HCT116 (cell line): ENCODE measurements at regions not wholly inside any gene's neighbourhood (a gene's known extent, or its start where the extent isn't known, plus 50 kb on each side); places are given as distances from the start of the nearest gene placed in this dataset.

Source experiments
- ATAC-seq: fragments of 200-7000 bp; cut with Tn5 transposase; 2 replicates; pipeline ENCODE4 v1.9.1; 2020; ENCODE audit warnings: mild to moderate bottlenecking, moderate library complexity
- BruUV-seq: library from RNA; stranded (reverse); fragments of 400-500 nt; replicated peaks from 2 replicates; lab custom pipeline; 2021; lab: Mats Ljungman, UMichigan
- CTCF ChIA-PET: fragments of 300-600 bp; sonication (Branson Sonifier 250); formaldehyde crosslinking; loops from one replicate; lab custom pipeline; 2021; ENCODE audit warnings: antibody characterized with exemption; lab: Charles Lee
- POLR2A ChIA-PET: fragments of 300-600, 350-600 bp; sonication (Branson Sonifier 250); formaldehyde crosslinking; loops from one replicate; lab custom pipeline; 2021; ENCODE audit warnings: antibody characterized with exemption; lab: Charles Lee
- RAD21 ChIA-PET, 2 experiments: fragments of 300-600 bp; sonication (Branson Sonifier 250); formaldehyde crosslinking; loops; one replicate each; lab custom pipeline; 2023; ENCODE audit warnings: low total read pairs in 2 of 2; ENCODE audit not compliant: uncharacterized antibody in 2 of 2, unreplicated experiment in 2 of 2, low non-redundant PET in 1 of 2; lab: Charles Lee
- DNase-seq: peaks from one replicate; pipeline ENCODE4 v3.0.0-alpha.2; 2010; ENCODE audit warnings: low read depth, low spot score
- H2AFZ ChIP-seq: fragments of 200-600 bp; shearing (Covaris generic), sonication (generic); 2 replicates; pipeline ENCODE4 v1.6.1; 2017; ENCODE audit warnings: low read depth, mixed run types, mixed read lengths, antibody characterized with exemption, low read length; ENCODE audit not compliant: poor library complexity, severe bottlenecking
- H3K27ac ChIP-seq: 2 replicates; pipeline ENCODE4 v1.5.1; 2012; ENCODE audit warnings: low read depth, low read length
- H3K27me3 ChIP-seq: fragments of 200-600 bp; sonication (generic); 2 replicates; pipeline ENCODE4 v1.6.1; 2016; ENCODE audit warnings: mixed run types, low read length, mixed read lengths; ENCODE audit not compliant: insufficient read depth
- H3K36me3 ChIP-seq, 2 experiments: fragments of 200-500 bp in 1 of 2; fragments of 200-600 bp in 1 of 2; sonication (Bioruptor generic) in 1 of 2; sonication (generic) in 1 of 2; 2 replicates each; pipeline versions ENCODE4 v1.5.1 to v1.6.1; 2014 to 2016; ENCODE audit warnings: low read length in 2 of 2, inconsistent platforms in 1 of 2, mixed read lengths in 1 of 2, mixed run types in 1 of 2; ENCODE audit not compliant: insufficient read depth in 2 of 2, control insufficient read depth in 1 of 2
- H3K4me1 ChIP-seq, 2 experiments: fragments of 200-600 bp in 1 of 2; sonication (generic) in 1 of 2; 2 replicates each; pipeline versions ENCODE4 v1.5.1 to v1.6.1; 2012 to 2017; ENCODE audit warnings: low read length in 2 of 2, inconsistent platforms in 1 of 2, mild to moderate bottlenecking in 1 of 2, mixed read lengths in 1 of 2, mixed run types in 1 of 2, moderate library complexity in 1 of 2; ENCODE audit not compliant: insufficient read depth in 2 of 2, control insufficient read depth in 1 of 2
- H3K4me2 ChIP-seq: fragments of 200-600 bp; sonication (generic); 2 replicates; pipeline ENCODE4 v1.6.1; 2017; ENCODE audit warnings: mixed run types, low read length, mixed read lengths
- H3K4me3 ChIP-seq, 2 experiments: fragments of 200-600 bp in 1 of 2; sonication (generic) in 1 of 2; replicated peaks in 1 of 2; 2 replicates each; pipeline ENCODE4 v1.5.1; 2011 to 2016; ENCODE audit warnings: low read length in 2 of 2, control low read depth in 1 of 2, low read depth in 1 of 2, mild to moderate bottlenecking in 1 of 2, mixed read lengths in 1 of 2, mixed run types in 1 of 2
- H3K79me2 ChIP-seq: fragments of 200-600 bp; sonication (generic); 2 replicates; pipeline ENCODE4 v1.6.1; 2017; ENCODE audit warnings: mild to moderate bottlenecking, mixed run types, low read length, moderate library complexity, mixed read lengths; ENCODE audit not compliant: insufficient read depth
- H3K9ac ChIP-seq: fragments of 200-600 bp; sonication (generic); 2 replicates; pipeline ENCODE4 v1.6.1; 2016; ENCODE audit warnings: low read length, mixed read lengths
- H3K9me2 ChIP-seq: fragments of 200-600 bp; sonication (generic), shearing (Covaris generic); 2 replicates; pipeline ENCODE4 v1.6.1; 2017; ENCODE audit warnings: mixed run types, mild to moderate bottlenecking, moderate library complexity; ENCODE audit not compliant: insufficient read depth
- H3K9me3 ChIP-seq, 2 experiments: fragments of 200-500 bp in 1 of 2; fragments of 200-600 bp in 1 of 2; sonication (Bioruptor generic) in 1 of 2; sonication (generic) in 1 of 2; 2 replicates each; pipeline ENCODE4 v1.6.1; 2014 to 2017; ENCODE audit warnings: low read length in 2 of 2, mixed read lengths in 2 of 2, inconsistent platforms in 1 of 2, low read depth in 1 of 2, mild to moderate bottlenecking in 1 of 2, mixed run types in 1 of 2, moderate library complexity in 1 of 2; ENCODE audit not compliant: control insufficient read depth in 1 of 2, insufficient read depth in 1 of 2
- H4K20me1 ChIP-seq: fragments of 200-600 bp; sonication (generic), shearing (Covaris generic); 2 replicates; pipeline ENCODE4 v1.6.1; 2017; ENCODE audit warnings: mixed run types, mild to moderate bottlenecking, moderate library complexity; ENCODE audit not compliant: insufficient read depth
- ATF3 ChIP-seq: IDR thresholded peaks from 2 replicates; pipeline ENCODE4 v1.6.1; 2012
- CEBPB ChIP-seq: IDR thresholded peaks from 2 replicates; pipeline ENCODE4 v1.6.1; 2012; ENCODE audit warnings: low read depth
- CTCF ChIP-seq, 3 experiments: fragments of 200-600 bp in 1 of 3; sonication (generic) in 1 of 3; IDR thresholded peaks in 2 of 3; conservative IDR thresholded peaks in 1 of 3; 2 replicates each; pipeline ENCODE4 v1.5.1; 2012 to 2017; ENCODE audit warnings: low read depth in 2 of 3, low read length in 2 of 3, antibody characterized with exemption in 1 of 3, borderline replicate concordance in 1 of 3, control low read depth in 1 of 3, mild to moderate bottlenecking in 1 of 3, mixed read lengths in 1 of 3, mixed run types in 1 of 3, moderate library complexity in 1 of 3; ENCODE audit not compliant: insufficient read depth in 1 of 3
- ELF1 ChIP-seq: IDR thresholded peaks from 2 replicates; pipeline ENCODE4 v1.6.1; 2012; ENCODE audit warnings: low read depth, borderline replicate concordance
- EZH2phosphoT487 ChIP-seq: fragments of 200-600 bp; IDR thresholded peaks from 2 replicates; pipeline ENCODE4 v1.6.1; 2018; ENCODE audit warnings: antibody characterized with exemption, borderline replicate concordance
- MAX ChIP-seq: IDR thresholded peaks from 2 replicates; pipeline ENCODE4 v1.6.1; 2012
- POLR2AphosphoS5 ChIP-seq: IDR thresholded peaks from 2 replicates; pipeline ENCODE4 v1.6.1; 2011; ENCODE audit warnings: mild to moderate bottlenecking, low read depth, low read length, moderate library complexity
- SP1 ChIP-seq: IDR thresholded peaks from 2 replicates; pipeline ENCODE4 v1.6.1; 2012; ENCODE audit warnings: low read depth
- SRF ChIP-seq: IDR thresholded peaks from 2 replicates; pipeline ENCODE4 v1.6.1; 2012; ENCODE audit warnings: low read depth
- TCF7L2 ChIP-seq: IDR thresholded peaks from 2 replicates; pipeline ENCODE4 v1.7.0; 2011; ENCODE audit warnings: borderline replicate concordance, inconsistent platforms; ENCODE audit not compliant: insufficient read depth, insufficient read length; ENCODE audit errors: extremely low read depth
- ZFX ChIP-seq: fragments of 450-650 bp; IDR thresholded peaks from 2 replicates; pipeline ENCODE4 v1.6.1; 2017
- ZNF274 ChIP-seq: fragments of 200-500 bp; sonication (Bioruptor generic); IDR thresholded peaks from 2 replicates; pipeline ENCODE4 v1.6.1; 2014; ENCODE audit warnings: mild to moderate bottlenecking, low read depth, low read length, inconsistent platforms
- intact Hi-C: fragments of 100-400 bp; cut with micrococcal nuclease; formaldehyde crosslinking; loops from 2 replicates; pipeline ENCODE4 v1.10.0; 2022
- TF ChIP-seq, protein P1 (sequence below): IDR thresholded peaks from 2 replicates; pipeline ENCODE4 v1.6.1; 2011; ENCODE audit warnings: mild to moderate bottlenecking, low read length, moderate library complexity; ENCODE audit not compliant: insufficient replicate concordance; ENCODE audit errors: extremely low read depth

DNA sequence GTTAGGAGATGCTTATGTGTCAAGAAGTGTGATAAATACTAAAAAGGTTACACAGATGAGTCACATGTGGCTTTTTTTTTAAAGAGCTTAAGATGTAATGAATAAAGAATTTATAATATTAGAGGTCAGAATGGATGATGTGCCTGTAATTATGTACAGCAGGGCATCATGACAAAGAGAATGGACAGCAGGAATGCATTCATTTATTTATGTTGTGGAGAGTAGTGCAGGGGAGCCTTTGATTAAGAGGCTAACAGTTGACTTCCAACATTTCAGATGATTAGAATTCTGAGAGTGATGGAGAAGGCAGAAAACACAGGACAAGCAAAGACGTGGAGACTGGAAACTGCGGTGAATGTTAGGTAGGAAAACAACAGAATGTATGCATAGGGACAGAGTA, 691.4 kb upstream of the POM121L12 start:
- ATAC-seq: no peak
- CTCF ChIA-PET: no interaction called here
- Histone ChIP-seq H3K9ac (no peak overlapping the region), H3K27ac (no peak overlapping the region), H4K20me1 (no peaks in the 10 kb centered on the region; the same call in 1 of the 2 replicates), H3K4me1 (no peaks in the 10 kb centered on the region), H2AFZ (no peak overlapping the region), H3K27me3 (no peaks in the 10 kb centered on the region), H3K4me2 (no peak overlapping the region), H3K9me3 (peaks cover 10 to 19% of the 10 kb centered on the region in 2 experiments; a peak in 2 of 4 replicates), H3K4me3 (no peak overlapping the region), H3K36me3 (no peaks in the 10 kb centered on the region), H3K79me2 (no peaks in the 10 kb centered on the region), H3K9me2 (no peaks in the 10 kb centered on the region)
- intact Hi-C loops: no loop called here
- BruUV-seq: no TSS peak
- no peak for DNase-seq
- TF ChIP-seq SRF: no peak
- TF ChIP-seq CTCF (IDR thresholded peaks at IDR 0.05 in 2 of 3, conservative IDR thresholded peaks at IDR 0.05 in 1 of 3; ENCODE audit: borderline replicate concordance in 1 of 3, insufficient read depth in 1 of 3, low read depth in 2 of 3, low read length in 2 of 3): no peak
- TF ChIP-seq, protein P1, sequence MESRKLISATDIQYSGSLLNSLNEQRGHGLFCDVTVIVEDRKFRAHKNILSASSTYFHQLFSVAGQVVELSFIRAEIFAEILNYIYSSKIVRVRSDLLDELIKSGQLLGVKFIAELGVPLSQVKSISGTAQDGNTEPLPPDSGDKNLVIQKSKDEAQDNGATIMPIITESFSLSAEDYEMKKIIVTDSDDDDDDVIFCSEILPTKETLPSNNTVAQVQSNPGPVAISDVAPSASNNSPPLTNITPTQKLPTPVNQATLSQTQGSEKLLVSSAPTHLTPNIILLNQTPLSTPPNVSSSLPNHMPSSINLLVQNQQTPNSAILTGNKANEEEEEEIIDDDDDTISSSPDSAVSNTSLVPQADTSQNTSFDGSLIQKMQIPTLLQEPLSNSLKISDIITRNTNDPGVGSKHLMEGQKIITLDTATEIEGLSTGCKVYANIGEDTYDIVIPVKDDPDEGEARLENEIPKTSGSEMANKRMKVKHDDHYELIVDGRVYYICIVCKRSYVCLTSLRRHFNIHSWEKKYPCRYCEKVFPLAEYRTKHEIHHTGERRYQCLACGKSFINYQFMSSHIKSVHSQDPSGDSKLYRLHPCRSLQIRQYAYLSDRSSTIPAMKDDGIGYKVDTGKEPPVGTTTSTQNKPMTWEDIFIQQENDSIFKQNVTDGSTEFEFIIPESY: no peak
- RAD21 ChIA-PET: no interaction called here
- POLR2A ChIA-PET: no interaction called here

DNA sequence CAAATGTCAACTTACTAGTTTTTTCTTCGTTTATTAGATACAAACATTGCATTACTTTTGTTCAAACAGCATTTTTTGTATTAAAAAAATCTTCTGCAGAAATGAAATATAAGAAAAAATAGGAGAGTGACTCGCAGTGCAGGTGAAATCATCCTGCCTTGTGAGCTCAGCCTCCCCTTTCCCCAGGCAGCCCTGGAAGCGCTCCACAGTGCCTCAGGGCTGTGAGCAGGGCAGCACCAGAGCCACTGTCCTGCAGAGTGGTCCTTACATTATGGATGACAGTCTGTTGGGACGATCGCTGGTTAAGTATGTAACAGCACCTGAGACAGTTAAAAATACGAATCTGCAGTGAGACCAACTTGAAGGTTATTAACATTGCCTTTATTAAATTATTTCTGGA, 695.4 kb upstream of the POM121L12 start:
- Histone ChIP-seq H4K20me1 (no peaks in the 10 kb centered on the region), H3K4me1 (no peaks in the 10 kb centered on the region), H3K4me2 (no peak overlapping the region), H3K79me2 (no peaks in the 10 kb centered on the region), H2AFZ (no peak overlapping the region), H3K27ac (no peak overlapping the region), H3K9me3 (peaks cover 6 to 13% of the 10 kb centered on the region in 2 experiments; a peak in 2 of 4 replicates), H3K9ac (no peak overlapping the region), H3K36me3 (no peaks in the 10 kb centered on the region), H3K4me3 (no peak overlapping the region), H3K27me3 (no peaks in the 10 kb centered on the region), H3K9me2 (no peaks in the 10 kb centered on the region)
- ATAC-seq: no peak
- POLR2A ChIA-PET: no interaction called here
- DNase-seq: no peak
- CTCF ChIA-PET: no interaction called here
- RAD21 ChIA-PET: no interaction called here
- intact Hi-C loops: no loop called here
- no TSS peak for BruUV-seq
- TF ChIP-seq TCF7L2 (no peak), MAX (no peak), ZFX (no peak), ELF1 (no peak), POLR2AphosphoS5 (no peak), CEBPB (no peak), ATF3 (no peak), ZNF274 (no peak), SRF (no peak), EZH2phosphoT487 (no peak), SP1 (no peak)
- TF ChIP-seq, protein P1: no peak
